ENCODE measurements at regions not wholly inside any gene's neighbourhood (a gene's known extent, or its start where the extent isn't known, plus 50 kb on each side); places are given as distances from the start of the nearest gene placed in this dataset.

DNA sequence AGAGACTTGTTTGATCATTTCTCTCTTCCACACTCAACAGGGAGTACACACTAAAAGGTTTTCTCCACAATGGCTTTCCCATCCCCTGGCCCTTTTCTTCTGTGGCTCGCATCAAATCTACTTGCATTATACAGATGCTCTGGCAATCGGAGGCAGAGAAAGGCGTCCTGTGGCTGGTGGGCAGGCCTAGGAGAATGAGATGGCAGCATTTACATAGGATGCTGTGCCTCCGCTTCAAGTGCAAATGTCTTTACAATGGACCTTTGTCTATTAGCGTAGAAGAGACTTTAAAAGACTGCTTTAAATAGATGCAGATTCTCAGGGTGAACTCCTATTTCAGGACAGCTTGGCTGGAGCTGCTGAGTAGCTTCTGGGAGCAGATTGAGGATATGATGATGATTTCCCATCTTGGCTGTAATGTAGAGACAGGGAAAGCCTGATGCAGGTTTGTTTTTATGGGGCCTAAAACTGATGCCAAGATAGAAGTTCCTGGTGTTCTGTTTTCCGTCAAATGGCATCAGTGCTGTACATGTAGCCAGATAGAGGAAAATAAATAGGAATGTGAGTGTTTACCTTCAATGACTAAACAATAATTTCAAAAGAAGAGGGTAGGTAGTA is 423.4 kb downstream of the RND3 start:
- CTCF ChIA-PET: no interaction called here
- no peak for TF ChIP-seq EZH2 (IDR thresholded peaks at IDR 0.05; ENCODE audit: low read depth)
- no peak for TF ChIP-seq CTCF (conservative IDR thresholded peaks at IDR 0.05)
- Histone ChIP-seq H2AFZ (no peak overlapping the region), H3K79me2 (ENCODE audit: low read depth) (no peaks in the 10 kb centered on the region), H3K4me2 (no peak overlapping the region), H3K9me3 (ENCODE audit: insufficient read depth, low read depth) (no peaks in the 10 kb centered on the region), H3K36me3 (ENCODE audit: low read depth) (no peaks in the 10 kb centered on the region), H3K4me1 (replicated peaks; ENCODE audit: insufficient read depth) (no peaks in the 10 kb centered on the region), H3K27ac (no peak overlapping the region), H3F3A (ENCODE audit: insufficient read depth, low read depth) (no peaks in the 10 kb centered on the region), H4K20me1 (ENCODE audit: insufficient read depth) (no peaks in the 10 kb centered on the region), H3K27me3 (ENCODE audit: insufficient read depth, low read depth) (no peaks in the 10 kb centered on the region), H3K9me2 (ENCODE audit: insufficient read depth) (no peaks in the 10 kb centered on the region), H3K4me3 (no peak overlapping the region)
- POLR2A ChIA-PET (ENCODE audit: unreplicated experiment): no interaction called here
- intact Hi-C loops (cut with micrococcal nuclease; ENCODE audit: unreplicated experiment): no loop called here
- no peak for DNase-seq
- no TSS peak for BruUV-seq (replicated peaks)

DNA sequence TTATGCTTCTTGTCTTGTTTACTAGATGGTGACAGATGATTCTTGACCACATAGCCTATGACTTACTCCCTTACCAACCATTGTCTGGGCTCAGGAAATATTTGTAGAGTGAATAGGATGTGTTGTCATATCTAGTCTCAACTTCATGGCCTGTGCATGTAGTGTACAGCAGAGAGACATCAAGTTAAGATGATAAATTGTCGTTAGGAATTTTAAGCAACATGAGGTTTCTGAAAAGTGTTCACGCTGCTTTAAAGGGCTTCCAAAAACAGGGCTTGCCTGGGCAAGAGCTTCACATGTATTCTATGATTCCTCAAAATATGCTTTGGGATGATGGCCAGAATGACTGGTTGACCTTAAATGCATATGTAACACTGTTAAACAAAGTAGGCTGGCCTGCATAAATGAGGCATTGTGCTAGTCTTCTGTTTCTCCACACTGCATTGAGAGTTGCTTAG is 424.0 kb downstream of the RND3 start:
- BruUV-seq (replicated peaks): no TSS peak
- H3F3A ChIP-seq (ENCODE audit: insufficient read depth, low read depth): no peaks in the 10 kb centered on the region
- H3K27ac ChIP-seq: no peak overlapping the region
- no peaks in the 10 kb centered on the region for H3K4me1 ChIP-seq (replicated peaks; ENCODE audit: insufficient read depth)
- H3K9me3 ChIP-seq (ENCODE audit: insufficient read depth, low read depth): no peaks in the 10 kb centered on the region
- H3K4me2 ChIP-seq: no peak overlapping the region
- ChIA-PET POLR2A (ENCODE audit: unreplicated experiment) (no interaction called here), CTCF (no interaction called here)
- H3K79me2 ChIP-seq (ENCODE audit: low read depth): no peaks in the 10 kb centered on the region
- TF ChIP-seq CTCF (conservative IDR thresholded peaks at IDR 0.05) (no peak), EZH2 (IDR thresholded peaks at IDR 0.05; ENCODE audit: low read depth) (no peak)
- H3K4me3 ChIP-seq: no peak overlapping the region
- H3K9me2 ChIP-seq (ENCODE audit: insufficient read depth): no peaks in the 10 kb centered on the region
- H4K20me1 ChIP-seq (ENCODE audit: insufficient read depth): no peaks in the 10 kb centered on the region
- DNase-seq: no peak
- H3K36me3 ChIP-seq (ENCODE audit: low read depth): no peaks in the 10 kb centered on the region
- H3K27me3 ChIP-seq (ENCODE audit: insufficient read depth, low read depth): no peaks in the 10 kb centered on the region
- intact Hi-C loops (cut with micrococcal nuclease; ENCODE audit: unreplicated experiment): no loop called here
- H2AFZ ChIP-seq: no peak overlapping the region

- no peak overlapping the region for H2AFZ ChIP-seq
- H3F3A ChIP-seq (ENCODE audit: insufficient read depth, low read depth): no peaks in the 10 kb centered on the region
- H3K9me2 ChIP-seq (ENCODE audit: insufficient read depth): no peaks in the 10 kb centered on the region
- BruUV-seq (replicated peaks): no TSS peak
- ChIA-PET POLR2A (ENCODE audit: unreplicated experiment) (no interaction called here), CTCF (no interaction called here)
- no peaks in the 10 kb centered on the region for H4K20me1 ChIP-seq (ENCODE audit: insufficient read depth)
- intact Hi-C loops (cut with micrococcal nuclease; ENCODE audit: unreplicated experiment): no loop called here
- H3K4me2 ChIP-seq: no peak overlapping the region
- TF ChIP-seq CTCF (conservative IDR thresholded peaks at IDR 0.05): no peak
- TF ChIP-seq EZH2 (IDR thresholded peaks at IDR 0.05; ENCODE audit: low read depth): no peak
- no peaks in the 10 kb centered on the region for H3K36me3 ChIP-seq (ENCODE audit: low read depth)
- DNase-seq: no peak
- H3K9me3 ChIP-seq (ENCODE audit: insufficient read depth, low read depth): no peaks in the 10 kb centered on the region
- H3K79me2 ChIP-seq (ENCODE audit: low read depth): no peaks in the 10 kb centered on the region
- no peaks in the 10 kb centered on the region for H3K4me1 ChIP-seq (replicated peaks; ENCODE audit: insufficient read depth)
- no peaks in the 10 kb centered on the region for H3K27me3 ChIP-seq (ENCODE audit: insufficient read depth, low read depth)
- H3K4me3 ChIP-seq: no peak overlapping the region
- H3K27ac ChIP-seq: no peak overlapping the region
These were observed 425.1 kb downstream of the RND3 start for GRCh38 chr2:150062416-150062815.

Data from PC-9 (cell line).